ENCODE measurements at regions not wholly inside any gene's neighbourhood (a gene's known extent, or its start where the extent isn't known, plus 50 kb on each side); places are given as distances from the start of the nearest gene placed in this dataset.

DNA sequence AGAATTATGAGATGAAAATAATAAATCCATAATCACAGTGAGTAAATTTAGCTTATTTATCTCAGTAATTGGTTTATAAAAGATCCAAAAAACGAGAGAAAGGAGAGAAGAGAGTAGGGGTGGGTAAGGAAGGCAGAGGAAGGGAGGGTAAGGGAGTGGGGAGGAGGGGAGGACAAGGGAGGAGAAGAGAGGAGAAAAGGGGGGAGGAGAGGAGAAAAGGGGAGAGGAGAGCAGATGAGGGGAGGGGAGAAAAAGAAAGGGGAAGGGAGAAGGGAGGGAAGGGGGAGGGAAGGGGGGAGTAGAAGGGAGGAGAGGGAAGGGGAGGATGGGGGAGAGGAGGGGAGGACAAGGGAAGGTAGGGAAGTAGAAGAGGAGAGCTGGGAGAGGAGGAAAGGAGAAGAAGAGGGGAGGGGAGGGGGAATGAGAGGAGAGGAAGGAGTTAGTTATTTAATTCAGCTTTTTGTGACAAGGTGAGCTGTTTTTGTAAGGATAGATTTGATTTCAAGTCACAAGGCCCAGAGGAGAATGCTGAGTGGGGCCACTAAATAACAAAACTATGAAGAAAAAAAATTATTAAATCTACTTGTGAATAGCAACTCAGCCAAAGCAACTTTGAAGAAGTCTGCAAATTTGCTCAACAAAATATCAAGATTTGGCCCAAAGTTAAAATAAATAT lies 454.3 kb downstream of the ARAP2 start:
- Histone ChIP-seq H3K27me3 (no peaks in the 10 kb centered on the region), H3K9me3 (ENCODE audit: low read depth) (no peaks in the 10 kb centered on the region), H3K4me1 (ENCODE audit: low read depth) (no peaks in the 10 kb centered on the region), H3K27ac (no peak overlapping the region), H3K4me3 (no peak overlapping the region), H3K36me3 (no peaks in the 10 kb centered on the region)
- no peak for DNase-seq (ENCODE audit: low read depth in 1 of 2, low spot score in 1 of 2)
- TF ChIP-seq, protein P1, sequence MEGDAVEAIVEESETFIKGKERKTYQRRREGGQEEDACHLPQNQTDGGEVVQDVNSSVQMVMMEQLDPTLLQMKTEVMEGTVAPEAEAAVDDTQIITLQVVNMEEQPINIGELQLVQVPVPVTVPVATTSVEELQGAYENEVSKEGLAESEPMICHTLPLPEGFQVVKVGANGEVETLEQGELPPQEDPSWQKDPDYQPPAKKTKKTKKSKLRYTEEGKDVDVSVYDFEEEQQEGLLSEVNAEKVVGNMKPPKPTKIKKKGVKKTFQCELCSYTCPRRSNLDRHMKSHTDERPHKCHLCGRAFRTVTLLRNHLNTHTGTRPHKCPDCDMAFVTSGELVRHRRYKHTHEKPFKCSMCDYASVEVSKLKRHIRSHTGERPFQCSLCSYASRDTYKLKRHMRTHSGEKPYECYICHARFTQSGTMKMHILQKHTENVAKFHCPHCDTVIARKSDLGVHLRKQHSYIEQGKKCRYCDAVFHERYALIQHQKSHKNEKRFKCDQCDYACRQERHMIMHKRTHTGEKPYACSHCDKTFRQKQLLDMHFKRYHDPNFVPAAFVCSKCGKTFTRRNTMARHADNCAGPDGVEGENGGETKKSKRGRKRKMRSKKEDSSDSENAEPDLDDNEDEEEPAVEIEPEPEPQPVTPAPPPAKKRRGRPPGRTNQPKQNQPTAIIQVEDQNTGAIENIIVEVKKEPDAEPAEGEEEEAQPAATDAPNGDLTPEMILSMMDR (IDR thresholded peaks at IDR 0.05; ENCODE audit: low read depth, low read length): no peak

- Histone ChIP-seq H3K36me3 (no peaks in the 10 kb centered on the region), H3K27ac (no peak overlapping the region), H3K4me3 (no peak overlapping the region), H3K27me3 (no peaks in the 10 kb centered on the region), H3K4me1 (ENCODE audit: low read depth) (no peaks in the 10 kb centered on the region), H3K9me3 (ENCODE audit: low read depth) (no peaks in the 10 kb centered on the region)
- no peak for DNase-seq (ENCODE audit: low read depth in 1 of 2, low spot score in 1 of 2)
- TF ChIP-seq, protein P1 (IDR thresholded peaks at IDR 0.05; ENCODE audit: low read depth, low read length): no peak
Measured at GRCh38 chr4:35793045-35793722, 451.1 kb downstream of the ARAP2 start.

DNA sequence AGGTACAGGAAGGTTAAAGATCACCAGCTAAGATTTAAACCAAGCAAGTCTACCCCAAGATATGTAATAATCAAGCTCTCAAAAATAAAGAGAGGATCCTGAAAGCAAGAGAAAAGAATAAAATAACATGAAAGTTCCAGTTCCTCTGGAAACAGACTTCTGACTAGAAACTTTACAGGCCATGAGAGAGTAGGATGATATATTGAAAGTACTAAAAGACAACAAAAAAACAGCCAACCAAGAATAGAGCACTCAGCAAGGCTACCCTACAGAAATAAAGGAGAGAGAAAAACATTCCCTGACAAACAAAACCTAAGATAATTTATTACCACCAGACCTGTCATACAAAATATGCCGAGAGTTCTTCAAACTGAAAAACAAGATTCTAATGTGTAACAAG lies 450.5 kb downstream of the ARAP2 start:
- no peaks in the 10 kb centered on the region for H3K4me1 ChIP-seq (ENCODE audit: low read depth)
- no peak for DNase-seq (ENCODE audit: low read depth in 1 of 2, low spot score in 1 of 2)
- no peaks in the 10 kb centered on the region for H3K36me3 ChIP-seq
- no peak overlapping the region for H3K4me3 ChIP-seq
- H3K27me3 ChIP-seq: no peaks in the 10 kb centered on the region
- H3K9me3 ChIP-seq (ENCODE audit: low read depth): no peaks in the 10 kb centered on the region
- TF ChIP-seq, protein P1 (IDR thresholded peaks at IDR 0.05; ENCODE audit: low read depth, low read length): no peak
- H3K27ac ChIP-seq: no peak overlapping the region

DNA sequence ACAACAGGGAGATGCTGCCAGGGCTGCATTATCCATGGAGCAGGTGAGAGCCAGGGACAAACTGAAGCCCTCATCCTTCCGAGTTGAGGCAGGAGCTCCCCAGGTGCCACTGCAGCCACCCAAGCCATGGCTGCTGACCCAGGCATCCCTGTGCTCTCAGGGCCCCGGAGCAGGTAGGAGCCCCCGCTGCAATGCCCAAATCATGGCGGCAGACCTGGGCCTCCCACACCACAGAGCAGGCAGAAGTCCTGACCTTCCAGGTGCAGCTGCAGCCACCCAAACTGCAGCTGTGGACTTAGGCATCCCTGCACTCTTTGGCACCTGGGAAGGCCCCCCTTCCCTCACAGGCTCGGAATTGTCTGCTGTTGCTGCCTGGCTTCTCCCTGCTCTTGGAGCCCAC lies 443.6 kb downstream of the ARAP2 start:
- Histone ChIP-seq H3K36me3 (no peaks in the 10 kb centered on the region), H3K27ac (no peak overlapping the region), H3K4me3 (no peak overlapping the region), H3K4me1 (ENCODE audit: low read depth) (no peaks in the 10 kb centered on the region), H3K9me3 (ENCODE audit: low read depth) (no peaks in the 10 kb centered on the region), H3K27me3 (no peaks in the 10 kb centered on the region)
- DNase-seq (ENCODE audit: low read depth in 1 of 2, low spot score in 1 of 2): no peak
- TF ChIP-seq, protein P1 (IDR thresholded peaks at IDR 0.05; ENCODE audit: low read depth, low read length): no peak

DNA sequence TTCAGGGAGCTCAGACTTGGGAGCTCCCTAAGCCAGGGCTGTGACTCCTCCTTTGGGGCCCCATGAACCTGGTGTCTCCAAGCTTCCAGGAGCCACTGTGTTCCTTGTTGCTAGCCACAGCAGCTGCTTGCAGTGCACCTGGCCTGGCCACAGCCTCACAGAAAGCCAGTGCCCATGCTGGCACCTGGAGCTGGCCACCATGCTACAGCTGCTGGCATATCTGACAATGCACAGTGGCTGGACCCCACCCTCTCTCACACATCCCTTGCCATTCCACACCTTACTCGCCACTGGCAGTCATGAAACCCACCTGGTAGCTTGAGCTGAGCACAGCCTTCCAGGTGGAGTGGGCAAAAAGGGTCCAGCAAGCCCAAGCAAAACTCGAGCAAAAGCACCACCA lies 441.7 kb downstream of the ARAP2 start:
- no peak overlapping the region for H3K27ac ChIP-seq
- DNase-seq (ENCODE audit: low read depth in 1 of 2, low spot score in 1 of 2): no peak
- H3K36me3 ChIP-seq: no peaks in the 10 kb centered on the region
- TF ChIP-seq, protein P1 (IDR thresholded peaks at IDR 0.05; ENCODE audit: low read depth, low read length): no peak
- H3K4me3 ChIP-seq: no peak overlapping the region
- H3K4me1 ChIP-seq (ENCODE audit: low read depth): no peaks in the 10 kb centered on the region
- H3K27me3 ChIP-seq: no peaks in the 10 kb centered on the region
- H3K9me3 ChIP-seq (ENCODE audit: low read depth): no peaks in the 10 kb centered on the region
